Fibroblast of peridontal ligament (primary cell): ENCODE measurements at regions not wholly inside any gene's neighbourhood (a gene's known extent, or its start where the extent isn't known, plus 50 kb on each side); places are given as distances from the start of the nearest gene placed in this dataset.

Experiments
- DNase-seq: peaks from one replicate; pipeline ENCODE4 v3.0.0-alpha.2; 2010; ENCODE audit errors: extremely low read depth

GRCh38 chr12:97324471-97324870 is 138.1 kb upstream of the RMST start:
- no peak for DNase-seq

GRCh38 chr12:97335115-97335514 is 127.5 kb upstream of the RMST start:
- no peak for DNase-seq

- DNase-seq, result no peak
These were observed 125.5 kb upstream of the RMST start for GRCh38 chr12:97336900-97337751.

GRCh38 chr12:97342130-97342529 is 120.5 kb upstream of the RMST start:
- DNase-seq, result no peak

GRCh38 chr12:97347956-97348355 is 114.6 kb upstream of the RMST start:
- DNase-seq, result no peak

GRCh38 chr12:97358361-97358760 is 104.2 kb upstream of the RMST start:
- DNase-seq, result no peak

- DNase-seq, result no peak
These were observed 103.4 kb upstream of the RMST start for GRCh38 chr12:97359021-97359690.

- DNase-seq, result no peak
These were observed 98.9 kb upstream of the RMST start for GRCh38 chr12:97363693-97364092.

- no peak for DNase-seq
These were observed 94.0 kb upstream of the RMST start for GRCh38 chr12:97368462-97369163.

- no peak for DNase-seq
These were observed 87.3 kb upstream of the RMST start for GRCh38 chr12:97375310-97375709.

- no peak for DNase-seq
These were observed 82.2 kb upstream of the RMST start for GRCh38 chr12:97380440-97380839.

- DNase-seq, result no peak
These were observed 77.5 kb upstream of the RMST start for GRCh38 chr12:97385121-97385520.

GRCh38 chr12:97386133-97386581 is 76.4 kb upstream of the RMST start:
- no peak for DNase-seq

GRCh38 chr12:97387844-97388243 is 74.8 kb upstream of the RMST start:
- DNase-seq, result no peak

- DNase-seq, result no peak
These were observed 67.9 kb upstream of the RMST start for GRCh38 chr12:97394657-97395056.

- DNase-seq, result no peak
These were observed 65.6 kb upstream of the RMST start for GRCh38 chr12:97397008-97397407.

- no peak for DNase-seq
These were observed 63.9 kb upstream of the RMST start for GRCh38 chr12:97398704-97399103.

GRCh38 chr12:97404093-97404492 is 58.5 kb upstream of the RMST start:
- no peak for DNase-seq

GRCh38 chr12:97404543-97404942 is 58.1 kb upstream of the RMST start:
- DNase-seq, result no peak

- no peak for DNase-seq
These were observed 54.2 kb upstream of the RMST start for GRCh38 chr12:97408363-97408762.

- DNase-seq, result no peak
These were observed 51.3 kb upstream of the RMST start for GRCh38 chr12:97411341-97411740.
